ENCODE measurements at regions not wholly inside any gene's neighbourhood (a gene's known extent, or its start where the extent isn't known, plus 50 kb on each side); places are given as distances from the start of the nearest gene placed in this dataset.

DNA sequence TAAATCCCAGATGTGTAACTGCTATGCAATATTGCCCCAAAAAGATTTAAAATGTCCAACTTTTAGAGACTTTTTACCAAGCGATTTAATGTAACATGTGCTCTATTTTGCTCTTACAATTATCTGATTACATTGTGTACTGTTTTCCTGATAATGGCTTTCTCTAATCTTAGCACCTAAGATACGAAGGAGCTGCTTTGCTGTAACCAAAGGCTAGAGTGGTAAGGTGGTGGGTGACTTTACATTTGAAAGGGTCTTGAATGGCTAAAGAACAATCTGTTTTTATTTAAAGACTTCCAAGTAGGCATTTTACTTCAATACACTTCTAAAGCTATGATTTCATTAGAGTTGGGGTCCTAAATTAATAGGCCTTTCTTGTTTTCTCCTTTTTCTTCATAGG lies 1201.6 kb upstream of the MAP3K7 start:
- TF ChIP-seq, protein P1, sequence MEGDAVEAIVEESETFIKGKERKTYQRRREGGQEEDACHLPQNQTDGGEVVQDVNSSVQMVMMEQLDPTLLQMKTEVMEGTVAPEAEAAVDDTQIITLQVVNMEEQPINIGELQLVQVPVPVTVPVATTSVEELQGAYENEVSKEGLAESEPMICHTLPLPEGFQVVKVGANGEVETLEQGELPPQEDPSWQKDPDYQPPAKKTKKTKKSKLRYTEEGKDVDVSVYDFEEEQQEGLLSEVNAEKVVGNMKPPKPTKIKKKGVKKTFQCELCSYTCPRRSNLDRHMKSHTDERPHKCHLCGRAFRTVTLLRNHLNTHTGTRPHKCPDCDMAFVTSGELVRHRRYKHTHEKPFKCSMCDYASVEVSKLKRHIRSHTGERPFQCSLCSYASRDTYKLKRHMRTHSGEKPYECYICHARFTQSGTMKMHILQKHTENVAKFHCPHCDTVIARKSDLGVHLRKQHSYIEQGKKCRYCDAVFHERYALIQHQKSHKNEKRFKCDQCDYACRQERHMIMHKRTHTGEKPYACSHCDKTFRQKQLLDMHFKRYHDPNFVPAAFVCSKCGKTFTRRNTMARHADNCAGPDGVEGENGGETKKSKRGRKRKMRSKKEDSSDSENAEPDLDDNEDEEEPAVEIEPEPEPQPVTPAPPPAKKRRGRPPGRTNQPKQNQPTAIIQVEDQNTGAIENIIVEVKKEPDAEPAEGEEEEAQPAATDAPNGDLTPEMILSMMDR (IDR thresholded peaks at IDR 0.05; ENCODE audit: extremely low read depth, missing control alignments) = no peak
- DNase-seq (ENCODE audit: low spot score) = no peak

DNA sequence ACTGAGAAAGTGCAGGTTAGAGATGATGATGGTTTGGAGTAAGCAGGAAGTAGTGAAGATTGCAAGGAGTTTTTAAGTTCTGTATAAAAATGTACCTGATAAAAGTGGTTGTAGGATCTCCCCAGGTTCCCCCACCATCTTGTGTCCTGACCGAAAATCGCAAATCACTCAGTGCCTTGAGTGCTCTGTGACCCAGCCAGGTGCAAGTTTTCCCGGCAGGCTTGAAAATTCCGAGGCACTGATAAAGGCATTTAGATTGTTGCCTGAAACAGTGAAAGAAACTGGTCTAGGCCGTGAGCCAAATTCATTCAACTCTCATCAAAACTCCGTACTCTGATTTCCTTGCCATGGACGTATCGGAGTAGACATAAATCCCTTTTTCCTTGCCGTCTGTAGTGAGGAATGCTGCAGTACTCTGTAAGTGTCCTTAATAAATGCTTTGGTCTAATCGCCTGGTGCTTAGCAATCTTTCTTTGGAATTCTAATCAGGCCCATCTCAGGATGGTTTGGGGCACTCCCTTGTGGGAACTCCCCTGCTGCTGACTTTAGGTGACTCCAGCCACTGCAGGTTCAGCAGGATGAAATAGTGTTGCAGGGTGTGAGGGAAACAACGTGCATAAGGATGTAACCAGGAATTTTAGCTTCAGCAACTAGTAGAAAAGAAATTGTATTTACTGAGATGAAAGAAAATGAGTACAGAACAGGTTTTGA lies 1199.8 kb upstream of the MAP3K7 start:
- no peak for DNase-seq (ENCODE audit: low spot score)
- TF ChIP-seq, protein P1 (IDR thresholded peaks at IDR 0.05; ENCODE audit: extremely low read depth, missing control alignments) = no peak

DNA sequence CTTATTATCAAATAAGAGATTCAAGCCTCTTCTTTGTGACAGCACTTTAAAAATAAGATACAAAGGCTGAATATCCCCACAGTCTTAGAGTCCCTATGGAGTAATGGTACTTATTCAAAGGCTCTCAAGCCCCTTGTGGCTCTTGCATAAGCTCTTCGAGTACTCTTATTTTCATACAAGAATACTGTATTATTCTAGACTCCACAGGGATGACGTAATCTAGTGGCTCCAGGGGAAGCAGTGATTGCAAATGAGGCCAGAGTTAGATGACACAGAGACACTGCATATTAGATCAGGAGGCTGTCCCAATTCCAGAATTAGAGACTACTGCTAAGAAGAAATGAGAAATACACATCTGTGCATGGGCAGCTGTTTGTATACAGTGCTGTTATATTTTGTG lies 1195.9 kb upstream of the MAP3K7 start:
- no peak for DNase-seq (ENCODE audit: low spot score)
- TF ChIP-seq, protein P1 (IDR thresholded peaks at IDR 0.05; ENCODE audit: extremely low read depth, missing control alignments) = no peak

DNA sequence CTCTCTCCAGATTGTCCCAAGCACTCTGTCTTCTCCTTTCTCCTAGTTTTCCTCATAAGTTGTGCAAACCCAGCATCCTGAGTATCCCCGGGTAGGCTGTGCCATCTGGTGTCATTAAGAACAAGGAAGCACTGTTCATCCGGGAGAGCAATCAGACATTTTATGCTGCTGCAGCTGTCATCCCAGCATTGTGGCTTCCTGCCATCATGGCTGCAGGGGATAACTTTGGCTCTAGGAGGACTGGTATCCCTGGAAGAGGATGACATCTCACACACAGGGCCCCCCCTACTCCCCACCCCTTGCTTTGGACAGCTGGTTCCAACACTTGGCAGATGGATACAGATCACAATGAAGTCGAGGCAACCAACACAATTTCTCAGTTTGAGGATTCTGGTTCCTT lies 1195.1 kb upstream of the MAP3K7 start:
- TF ChIP-seq, protein P1 (IDR thresholded peaks at IDR 0.05; ENCODE audit: extremely low read depth, missing control alignments) = no peak
- no peak for DNase-seq (ENCODE audit: low spot score)

DNA sequence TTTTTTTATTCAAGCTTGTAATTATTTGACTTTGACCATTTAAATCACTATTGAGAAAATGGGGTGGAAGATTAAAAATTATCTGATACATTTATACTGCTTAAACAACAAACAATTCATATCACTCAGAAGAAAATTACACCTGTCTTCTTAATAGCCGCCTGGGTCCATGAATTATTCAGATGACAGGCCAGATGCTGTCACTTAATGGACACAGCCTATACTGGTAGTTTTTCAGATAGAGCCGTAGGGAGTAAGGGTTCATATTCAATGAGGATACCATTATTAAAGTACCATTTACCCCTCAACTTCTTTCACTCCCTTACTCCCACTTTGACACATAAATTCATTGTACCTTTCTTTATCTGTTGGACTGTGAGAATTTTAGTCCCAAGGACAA lies 1193.4 kb upstream of the MAP3K7 start:
- DNase-seq (ENCODE audit: low spot score) = no peak
- TF ChIP-seq, protein P1 (IDR thresholded peaks at IDR 0.05; ENCODE audit: extremely low read depth, missing control alignments) = no peak

DNA sequence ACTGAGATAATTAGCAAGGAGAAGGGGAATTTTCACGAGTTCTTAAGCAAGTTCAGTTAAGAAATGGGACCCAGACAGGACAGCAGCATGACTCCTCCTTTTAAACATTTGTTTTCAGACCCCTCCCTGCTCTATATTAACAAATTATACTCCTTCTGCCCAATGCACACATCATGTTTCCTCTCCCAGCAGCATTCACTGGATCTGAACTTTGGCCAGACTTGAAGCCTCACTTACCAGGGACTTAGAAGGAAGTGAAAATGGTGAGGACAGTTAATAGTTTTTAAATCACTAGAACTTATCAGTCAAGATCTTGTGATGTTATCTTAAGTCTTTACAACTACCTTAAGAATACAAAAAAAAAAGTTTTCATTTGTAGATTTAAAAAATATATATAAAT lies 1174.7 kb upstream of the MAP3K7 start:
- TF ChIP-seq, protein P1 (IDR thresholded peaks at IDR 0.05; ENCODE audit: extremely low read depth, missing control alignments) = no peak
- DNase-seq (ENCODE audit: low spot score) = no peak

DNA sequence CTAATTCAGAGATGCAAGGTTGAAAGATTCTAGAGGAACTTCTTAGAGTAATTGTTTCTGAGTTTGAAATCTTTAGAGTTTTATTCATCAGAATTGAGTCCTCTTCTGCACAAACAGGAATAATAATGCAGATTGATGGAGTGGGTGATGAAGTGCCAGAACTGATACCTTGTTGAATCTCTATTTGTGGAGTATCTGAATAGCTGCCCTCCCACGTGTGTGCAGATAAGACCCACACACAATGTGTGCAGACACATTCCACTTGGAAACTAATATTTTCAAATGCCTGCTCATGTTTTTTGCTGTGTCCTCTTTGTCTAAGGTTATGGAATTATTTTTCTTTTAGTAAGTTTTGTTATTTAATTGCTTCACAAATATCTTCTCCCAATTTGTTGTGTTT lies 1167.8 kb upstream of the MAP3K7 start:
- no peak for DNase-seq (ENCODE audit: low spot score)
- TF ChIP-seq, protein P1 (IDR thresholded peaks at IDR 0.05; ENCODE audit: extremely low read depth, missing control alignments) = no peak

Measured in GM20000 (cell line).